ENCODE measurements at regions not wholly inside any gene's neighbourhood (a gene's known extent, or its start where the extent isn't known, plus 50 kb on each side); places are given as distances from the start of the nearest gene placed in this dataset.
"Not testable (repeated sequence)": the region's sequence is repeated elsewhere in the genome, so short reads cannot be mapped to it uniquely, and the experiment has no call there.

DNA sequence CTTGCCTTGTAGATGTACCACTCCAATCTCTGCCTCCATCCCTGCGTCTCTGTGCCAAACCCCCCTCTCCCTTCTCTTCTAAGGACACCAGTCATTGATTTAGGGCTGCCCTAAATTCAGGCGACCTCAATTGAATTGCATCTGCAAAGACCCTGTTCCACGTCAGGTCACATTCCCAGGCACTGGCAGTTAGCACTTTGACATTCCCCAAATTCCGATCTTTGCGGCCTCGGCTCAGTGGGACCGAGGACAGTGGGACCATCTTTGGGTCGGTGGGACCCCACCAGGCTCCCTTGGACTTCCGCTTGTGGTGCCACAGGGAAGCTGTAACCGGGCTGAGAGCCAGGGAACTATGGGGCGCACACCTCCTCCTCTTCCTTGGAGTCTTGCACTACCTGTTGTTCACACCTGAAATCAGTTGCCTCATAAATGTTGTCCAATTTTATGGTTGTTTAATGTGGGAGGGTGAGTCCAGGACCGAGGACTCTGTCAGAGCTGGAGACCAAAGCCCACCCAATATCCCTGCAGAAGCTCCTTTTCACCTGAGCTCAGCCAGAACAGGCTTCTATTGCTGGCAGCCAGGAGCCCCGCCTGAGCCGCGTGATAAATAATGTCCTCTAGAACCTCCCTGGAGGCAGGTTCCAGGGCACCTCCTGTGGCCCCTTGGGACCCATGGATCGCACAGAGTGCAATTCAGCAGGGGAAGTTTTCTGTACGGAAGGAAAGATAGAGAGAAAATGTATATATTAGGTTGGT, 271.6 kb downstream of the EIPR1 start:
- peak; percentile 76 for DNase-seq
- H3K79me2 ChIP-seq (ENCODE audit: control insufficient read depth, insufficient read depth, low read length): no peaks in the 10 kb centered on the region
- no peak overlapping the region for H3K4me2 ChIP-seq (ENCODE audit: low read length)
- no peak overlapping the region for H3K9ac ChIP-seq (ENCODE audit: low read length)
- WGBS (ENCODE audit: extremely low coverage, insufficient coverage, low lambda C conversion rate): no CpG with 5 or more reads among the region's 17 CpGs
- H3K27me3 ChIP-seq (ENCODE audit: insufficient read depth, low read length, poor library complexity): no peaks in the 10 kb centered on the region
- H4K8ac ChIP-seq (ENCODE audit: low read depth, low read length): no peak overlapping the region
- no peak overlapping the region for H3K23ac ChIP-seq (ENCODE audit: low read length)
- H2BK5ac ChIP-seq (ENCODE audit: low read length): no peak overlapping the region
- no peak overlapping the region for H3K4me3 ChIP-seq (ENCODE audit: low read length)
- H3K4me1 ChIP-seq (ENCODE audit: control insufficient read depth, low read depth, low read length): peaks cover 2% of the 10 kb centered on the region
- H2BK15ac ChIP-seq (replicated peaks; ENCODE audit: low read depth): no peak overlapping the region
- H3K4ac ChIP-seq (ENCODE audit: low read depth, low read length): no peak overlapping the region
- no peak overlapping the region for H3K27ac ChIP-seq (ENCODE audit: low read depth, low read length)
- H2AK5ac ChIP-seq (ENCODE audit: low read length): no peak overlapping the region
- no peaks in the 10 kb centered on the region for H3K36me3 ChIP-seq (ENCODE audit: control insufficient read depth, insufficient read depth, low read length)
- no peak overlapping the region for H3K18ac ChIP-seq (ENCODE audit: low read length)
- no peaks in the 10 kb centered on the region for H3K79me1 ChIP-seq (ENCODE audit: low read length)
- no peak overlapping the region for H4K5ac ChIP-seq (ENCODE audit: low read length)
- H3K56ac ChIP-seq (ENCODE audit: low read length): no peak overlapping the region
- no peak overlapping the region for H2BK120ac ChIP-seq (ENCODE audit: low read depth, low read length)

DNA sequence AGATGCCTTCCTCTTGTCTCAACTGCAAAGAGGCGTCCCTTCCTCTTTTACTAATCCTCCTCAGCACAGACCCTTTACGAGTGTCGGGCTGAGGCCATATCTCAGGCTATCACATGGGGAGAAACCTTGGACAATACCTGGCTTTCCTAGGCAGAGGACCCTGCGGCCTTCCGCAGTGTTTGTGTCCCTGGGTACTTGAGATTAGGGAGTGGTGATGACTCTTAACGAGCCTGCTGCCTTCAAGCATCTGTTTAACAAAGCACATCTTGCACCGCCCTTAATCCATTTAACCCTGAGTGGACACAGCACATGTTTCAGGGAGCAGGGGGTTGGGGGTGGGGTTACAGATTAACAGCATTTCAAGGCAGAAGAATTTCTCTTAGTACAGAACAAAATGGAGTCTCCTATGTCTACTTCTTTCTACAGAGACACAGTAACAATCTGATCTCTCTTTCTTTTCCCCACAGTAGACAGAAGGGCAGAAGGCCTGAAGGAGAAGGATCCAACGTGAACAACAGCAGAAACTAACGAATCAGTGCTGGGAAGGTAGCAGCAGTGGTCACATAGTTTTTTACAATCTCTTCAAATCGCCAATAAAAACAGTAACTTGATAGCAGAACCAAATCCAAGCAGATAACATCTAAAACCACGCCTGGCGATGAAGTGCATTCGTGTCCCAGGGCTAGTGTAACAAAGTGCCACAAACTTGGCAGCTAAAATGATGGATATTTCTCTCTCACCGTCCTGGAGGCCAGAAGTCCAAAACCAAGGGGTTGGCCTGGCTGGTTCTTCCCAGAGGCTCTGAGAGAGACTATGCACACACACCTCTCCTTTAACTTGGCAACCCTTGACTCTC, 272.4 kb downstream of the EIPR1 start:
- not testable (repeated sequence) for H4K8ac ChIP-seq (ENCODE audit: low read depth, low read length); H3K4me3 ChIP-seq (ENCODE audit: low read length); H3K4me2 ChIP-seq (ENCODE audit: low read length); H2BK15ac ChIP-seq (replicated peaks; ENCODE audit: low read depth); H3K27ac ChIP-seq (ENCODE audit: low read depth, low read length); H3K36me3 ChIP-seq (ENCODE audit: control insufficient read depth, insufficient read depth, low read length); H3K79me1 ChIP-seq (ENCODE audit: low read length); H3K56ac ChIP-seq (ENCODE audit: low read length); H3K4me1 ChIP-seq (ENCODE audit: control insufficient read depth, low read depth, low read length); H3K23ac ChIP-seq (ENCODE audit: low read length); H2AK5ac ChIP-seq (ENCODE audit: low read length); H4K5ac ChIP-seq (ENCODE audit: low read length); H3K18ac ChIP-seq (ENCODE audit: low read length); H2BK5ac ChIP-seq (ENCODE audit: low read length); H2BK120ac ChIP-seq (ENCODE audit: low read depth, low read length); H3K79me2 ChIP-seq (ENCODE audit: control insufficient read depth, insufficient read depth, low read length); H3K9ac ChIP-seq (ENCODE audit: low read length); H3K27me3 ChIP-seq (ENCODE audit: insufficient read depth, low read length, poor library complexity); H3K4ac ChIP-seq (ENCODE audit: low read depth, low read length)
- DNase-seq: peak; percentile 28
- no CpG with 5 or more reads among the region's 14 CpGs for WGBS (ENCODE audit: extremely low coverage, insufficient coverage, low lambda C conversion rate)

DNA sequence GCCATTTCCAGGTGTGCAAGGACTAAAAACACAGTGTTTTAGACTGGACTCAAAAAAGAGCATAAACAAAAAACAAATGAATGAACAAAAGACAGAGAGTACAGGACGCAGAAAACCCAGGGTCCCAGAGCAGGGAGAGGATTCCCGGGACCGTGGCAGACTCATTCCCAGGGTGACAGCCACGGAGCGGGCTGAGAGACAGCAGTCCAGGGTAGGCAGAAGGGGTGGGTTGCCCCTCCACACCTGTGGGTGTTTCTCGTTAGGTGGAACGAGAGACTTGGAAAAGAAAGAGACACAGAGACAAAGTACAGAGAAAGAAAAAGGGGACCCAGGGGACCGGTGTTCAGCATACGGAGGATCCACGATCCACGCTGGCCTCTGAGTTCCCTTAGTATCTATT, 273.4 kb downstream of the EIPR1 start:
- Histone ChIP-seq H3K4ac (ENCODE audit: low read depth, low read length) (no peak overlapping the region), H3K9ac (ENCODE audit: low read length) (no peak overlapping the region), H3K27ac (ENCODE audit: low read depth, low read length) (no peak overlapping the region), H3K23ac (ENCODE audit: low read length) (no peak overlapping the region), H2BK120ac (ENCODE audit: low read depth, low read length) (no peak overlapping the region), H2BK15ac (replicated peaks; ENCODE audit: low read depth) (no peak overlapping the region), H3K27me3 (ENCODE audit: insufficient read depth, low read length, poor library complexity) (no peaks in the 10 kb centered on the region), H3K4me2 (ENCODE audit: low read length) (no peak overlapping the region), H4K5ac (ENCODE audit: low read length) (no peak overlapping the region), H3K56ac (ENCODE audit: low read length) (no peak overlapping the region), H3K79me1 (ENCODE audit: low read length) (no peaks in the 10 kb centered on the region), H3K4me3 (ENCODE audit: low read length) (no peak overlapping the region), H3K4me1 (ENCODE audit: control insufficient read depth, low read depth, low read length) (peaks cover 2% of the 10 kb centered on the region), H3K79me2 (ENCODE audit: control insufficient read depth, insufficient read depth, low read length) (no peaks in the 10 kb centered on the region), H2AK5ac (ENCODE audit: low read length) (no peak overlapping the region), H2BK5ac (ENCODE audit: low read length) (no peak overlapping the region), H3K18ac (ENCODE audit: low read length) (no peak overlapping the region), H3K36me3 (ENCODE audit: control insufficient read depth, insufficient read depth, low read length) (no peaks in the 10 kb centered on the region), H4K8ac (ENCODE audit: low read depth, low read length) (no peak overlapping the region)
- DNase-seq: no peak
- no CpG with 5 or more reads among the region's 11 CpGs for WGBS (ENCODE audit: extremely low coverage, insufficient coverage, low lambda C conversion rate)

DNA sequence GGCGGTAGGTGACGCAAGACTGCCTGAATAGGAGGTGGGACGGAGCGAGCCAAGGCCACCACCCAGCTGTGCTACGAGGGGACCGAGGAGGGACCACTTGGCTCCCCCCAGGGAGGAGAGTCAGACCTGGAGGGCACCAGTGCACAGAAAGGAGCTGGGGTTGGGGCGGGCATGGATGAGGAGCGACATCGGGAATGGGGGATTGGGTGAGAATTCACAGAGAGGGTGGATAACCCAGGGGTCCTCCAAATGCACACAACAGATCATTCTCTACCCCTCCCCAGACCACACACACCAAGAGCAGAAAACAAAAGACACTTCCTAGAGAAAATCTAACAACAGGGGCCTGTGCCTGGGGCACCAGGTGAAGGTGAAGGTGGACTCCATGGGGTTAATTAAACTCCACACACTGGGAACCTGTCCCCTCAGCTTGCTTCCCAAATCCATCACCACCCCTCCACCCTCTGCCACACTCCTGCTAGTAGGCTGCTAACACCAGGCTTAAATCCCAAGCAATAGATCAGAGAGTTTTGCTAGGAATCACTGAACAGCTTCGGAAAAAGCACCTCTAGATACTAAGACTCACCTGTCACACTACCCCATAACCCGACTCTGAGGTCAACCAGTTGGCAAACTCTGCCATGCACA, 274.6 kb downstream of the EIPR1 start:
- no peak overlapping the region for H3K4ac ChIP-seq (ENCODE audit: low read depth, low read length)
- H2BK5ac ChIP-seq (ENCODE audit: low read length): no peak overlapping the region
- no peak for DNase-seq
- H3K4me1 ChIP-seq (ENCODE audit: control insufficient read depth, low read depth, low read length): peaks cover 2% of the 10 kb centered on the region
- no peak overlapping the region for H3K4me2 ChIP-seq (ENCODE audit: low read length)
- no peak overlapping the region for H4K5ac ChIP-seq (ENCODE audit: low read length)
- H3K36me3 ChIP-seq (ENCODE audit: control insufficient read depth, insufficient read depth, low read length): no peaks in the 10 kb centered on the region
- H3K79me2 ChIP-seq (ENCODE audit: control insufficient read depth, insufficient read depth, low read length): no peaks in the 10 kb centered on the region
- no peak overlapping the region for H2BK120ac ChIP-seq (ENCODE audit: low read depth, low read length)
- H3K23ac ChIP-seq (ENCODE audit: low read length): no peak overlapping the region
- no peak overlapping the region for H2BK15ac ChIP-seq (replicated peaks; ENCODE audit: low read depth)
- no peak overlapping the region for H3K18ac ChIP-seq (ENCODE audit: low read length)
- no peak overlapping the region for H3K9ac ChIP-seq (ENCODE audit: low read length)
- no peak overlapping the region for H4K8ac ChIP-seq (ENCODE audit: low read depth, low read length)
- WGBS (ENCODE audit: extremely low coverage, insufficient coverage, low lambda C conversion rate): no CpG with 5 or more reads among the region's 11 CpGs
- H3K79me1 ChIP-seq (ENCODE audit: low read length): no peaks in the 10 kb centered on the region
- no peak overlapping the region for H3K4me3 ChIP-seq (ENCODE audit: low read length)
- no peaks in the 10 kb centered on the region for H3K27me3 ChIP-seq (ENCODE audit: insufficient read depth, low read length, poor library complexity)
- H2AK5ac ChIP-seq (ENCODE audit: low read length): no peak overlapping the region
- no peak overlapping the region for H3K27ac ChIP-seq (ENCODE audit: low read depth, low read length)
- H3K56ac ChIP-seq (ENCODE audit: low read length): no peak overlapping the region

DNA sequence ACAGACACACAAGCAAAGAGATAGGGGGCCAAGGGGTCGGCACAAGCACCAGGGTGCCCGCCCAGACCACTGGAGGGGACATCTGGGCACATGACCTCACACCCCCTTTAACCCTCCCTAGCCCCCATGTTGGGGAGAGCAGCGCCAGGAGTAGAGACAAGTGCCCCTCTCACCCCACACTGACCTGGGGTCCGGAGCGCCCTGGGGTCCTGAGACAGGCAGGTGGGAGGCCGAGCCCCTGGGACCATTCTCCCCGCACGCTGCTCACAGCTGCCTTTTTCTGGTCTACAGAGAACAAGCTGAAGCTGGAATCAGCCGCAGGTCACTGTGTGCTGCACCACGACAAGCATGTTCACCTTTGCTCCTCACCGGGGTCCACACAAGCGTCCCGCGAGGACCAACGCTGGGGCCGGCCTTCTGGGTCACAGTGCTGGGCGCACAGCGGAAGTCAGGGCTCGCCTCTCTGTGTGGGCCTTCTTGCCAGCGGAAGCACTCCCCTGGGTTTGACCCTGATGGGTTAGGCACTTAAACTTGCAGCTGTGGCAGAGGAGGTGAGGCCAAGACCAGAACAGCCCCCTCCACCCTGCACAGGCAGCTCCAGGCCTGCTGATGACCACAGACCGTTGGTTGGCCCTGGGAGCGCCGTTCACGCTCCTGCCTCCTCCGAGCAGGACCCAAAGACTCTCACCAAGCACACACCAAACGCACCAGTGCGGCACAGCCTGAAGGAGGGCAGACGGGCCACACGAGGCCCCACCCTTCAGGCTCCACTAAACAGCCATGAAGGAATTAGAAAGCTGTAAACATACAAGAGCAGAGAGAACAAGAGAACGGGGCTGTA, 275.3 kb downstream of the EIPR1 start:
- H3K27ac ChIP-seq (ENCODE audit: low read depth, low read length): no peak overlapping the region
- H3K18ac ChIP-seq (ENCODE audit: low read length): no peak overlapping the region
- no CpG with 5 or more reads among the region's 30 CpGs for WGBS (ENCODE audit: extremely low coverage, insufficient coverage, low lambda C conversion rate)
- no peak overlapping the region for H3K9ac ChIP-seq (ENCODE audit: low read length)
- no peak overlapping the region for H2AK5ac ChIP-seq (ENCODE audit: low read length)
- no peaks in the 10 kb centered on the region for H3K27me3 ChIP-seq (ENCODE audit: insufficient read depth, low read length, poor library complexity)
- no peak overlapping the region for H3K4me2 ChIP-seq (ENCODE audit: low read length)
- no peak overlapping the region for H3K23ac ChIP-seq (ENCODE audit: low read length)
- no peak for DNase-seq
- no peak overlapping the region for H3K4ac ChIP-seq (ENCODE audit: low read depth, low read length)
- H3K4me1 ChIP-seq (ENCODE audit: control insufficient read depth, low read depth, low read length): peaks cover 2% of the 10 kb centered on the region
- no peak overlapping the region for H4K8ac ChIP-seq (ENCODE audit: low read depth, low read length)
- no peaks in the 10 kb centered on the region for H3K79me1 ChIP-seq (ENCODE audit: low read length)
- H4K5ac ChIP-seq (ENCODE audit: low read length): no peak overlapping the region
- no peaks in the 10 kb centered on the region for H3K79me2 ChIP-seq (ENCODE audit: control insufficient read depth, insufficient read depth, low read length)
- H3K36me3 ChIP-seq (ENCODE audit: control insufficient read depth, insufficient read depth, low read length): no peaks in the 10 kb centered on the region
- H2BK120ac ChIP-seq (ENCODE audit: low read depth, low read length): no peak overlapping the region
- no peak overlapping the region for H2BK5ac ChIP-seq (ENCODE audit: low read length)
- no peak overlapping the region for H3K4me3 ChIP-seq (ENCODE audit: low read length)
- H3K56ac ChIP-seq (ENCODE audit: low read length): no peak overlapping the region
- no peak overlapping the region for H2BK15ac ChIP-seq (replicated peaks; ENCODE audit: low read depth)

All from mesendoderm (in vitro differentiated cells).